ENCODE measurements at regions not wholly inside any gene's neighbourhood (a gene's known extent, or its start where the extent isn't known, plus 50 kb on each side); places are given as distances from the start of the nearest gene placed in this dataset.

DNA sequence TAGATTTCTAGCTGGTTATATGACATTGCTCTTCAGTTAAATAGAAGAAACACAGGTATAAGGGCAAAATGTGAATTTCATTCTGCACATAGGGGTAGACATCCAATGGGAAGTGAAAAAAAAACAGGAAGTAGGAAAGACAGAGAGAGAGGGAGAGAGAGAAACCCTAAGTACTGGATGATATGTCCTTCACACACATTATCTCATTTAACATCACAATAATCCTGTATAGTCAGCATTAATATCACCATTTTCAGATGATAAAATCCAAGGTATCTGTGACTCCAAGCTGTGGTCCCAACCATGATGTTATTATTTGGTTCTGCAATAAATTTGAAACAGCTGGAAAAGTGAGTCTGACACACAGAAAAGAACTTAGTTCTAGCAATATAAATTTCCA is 759.9 kb downstream of the SATB2 start:
- no peak for DNase-seq

GRCh38 chr2:198697218-198697617 is 760.5 kb downstream of the SATB2 start:
- DNase-seq = no peak

- no peak for DNase-seq
Observed at GRCh38 chr2:198695879-198696278, 761.9 kb downstream of the SATB2 start.

DNA sequence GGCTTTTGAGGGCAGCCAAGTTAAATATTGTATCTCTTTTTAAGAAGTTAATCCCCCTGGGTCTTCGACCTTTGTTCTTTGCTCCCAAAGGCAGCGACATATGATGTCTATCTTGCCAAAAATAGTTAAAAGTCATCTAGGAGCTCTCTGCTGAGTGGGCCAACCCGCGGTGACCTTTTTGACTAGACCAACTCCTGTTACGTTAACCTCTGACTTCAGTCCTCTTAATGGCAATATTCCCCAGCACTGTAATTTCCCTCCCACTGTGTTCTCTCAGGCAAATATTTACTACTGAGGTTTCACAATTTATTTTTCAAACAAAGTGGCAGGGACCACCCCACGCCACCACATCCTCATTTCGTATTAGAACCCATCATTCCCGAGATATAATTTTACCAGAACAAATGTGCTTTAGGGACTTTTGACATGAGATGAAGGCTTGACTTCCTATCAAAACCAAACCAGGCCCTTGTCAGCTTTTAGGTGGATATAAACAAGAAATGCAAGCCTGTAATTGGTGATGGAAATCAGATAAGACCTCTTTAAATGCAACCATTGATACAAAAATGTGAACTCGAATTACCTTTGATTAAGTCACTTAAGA is 764.7 kb downstream of the SATB2 start:
- DNase-seq = no peak

DNA sequence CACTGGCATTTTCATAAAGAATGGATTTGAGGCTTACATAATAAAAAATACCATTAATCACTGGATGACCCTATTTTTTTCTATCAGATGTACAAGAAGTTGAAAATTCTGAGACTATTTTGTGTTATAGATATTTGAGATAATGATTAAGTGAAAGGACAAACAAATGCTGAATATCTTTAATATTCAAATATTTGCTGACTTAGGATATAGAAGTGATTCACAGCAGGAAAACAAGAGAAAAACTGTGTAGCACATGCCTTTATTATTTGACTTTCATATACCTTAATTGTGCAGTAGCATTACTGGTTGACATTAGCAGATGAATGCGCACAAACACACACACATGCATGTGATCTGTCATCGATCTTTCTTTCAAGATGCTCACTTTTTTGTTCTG is 766.5 kb downstream of the SATB2 start:
- no peak for DNase-seq

DNA sequence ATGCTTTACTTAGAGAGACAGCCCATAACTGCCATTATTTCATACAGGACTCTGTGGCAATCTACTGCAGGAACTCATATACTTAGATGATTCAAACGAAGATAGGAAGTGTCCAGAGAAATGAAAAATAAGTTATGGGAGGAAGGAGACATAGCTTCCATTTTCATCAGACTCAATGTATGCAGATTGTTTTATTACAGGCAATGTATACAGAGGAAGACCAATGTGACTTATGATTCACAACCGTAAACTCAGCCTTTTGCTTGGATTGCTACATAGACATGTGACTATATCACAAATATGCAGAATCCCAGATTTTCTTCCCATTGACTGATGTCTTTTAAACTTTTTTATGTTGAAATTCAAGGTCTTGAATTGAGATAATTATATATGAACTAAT is 793.4 kb downstream of the SATB2 start:
- no peak for DNase-seq

- no peak for DNase-seq
Observed at GRCh38 chr2:198662905-198663304, 794.8 kb downstream of the SATB2 start.

DNA sequence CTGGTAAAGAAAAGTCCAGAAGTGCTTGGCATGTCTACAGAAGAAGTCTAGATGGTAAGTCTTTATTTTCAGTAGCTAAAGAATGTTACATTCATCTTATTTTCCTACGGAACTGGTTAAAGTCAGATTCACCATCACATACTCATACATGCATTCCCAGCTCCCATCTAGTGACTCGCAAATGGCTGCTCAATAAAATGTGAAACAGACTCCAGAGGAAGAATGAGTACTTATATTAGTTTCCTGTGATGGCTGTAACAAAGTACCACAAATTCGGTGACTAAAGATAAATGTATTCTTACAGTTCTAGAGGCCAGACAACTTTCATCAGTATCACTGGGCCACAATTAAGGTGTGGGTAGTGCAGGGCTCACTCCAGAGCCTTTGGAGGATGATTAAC is 797.2 kb downstream of the SATB2 start:
- DNase-seq = no peak

DNA sequence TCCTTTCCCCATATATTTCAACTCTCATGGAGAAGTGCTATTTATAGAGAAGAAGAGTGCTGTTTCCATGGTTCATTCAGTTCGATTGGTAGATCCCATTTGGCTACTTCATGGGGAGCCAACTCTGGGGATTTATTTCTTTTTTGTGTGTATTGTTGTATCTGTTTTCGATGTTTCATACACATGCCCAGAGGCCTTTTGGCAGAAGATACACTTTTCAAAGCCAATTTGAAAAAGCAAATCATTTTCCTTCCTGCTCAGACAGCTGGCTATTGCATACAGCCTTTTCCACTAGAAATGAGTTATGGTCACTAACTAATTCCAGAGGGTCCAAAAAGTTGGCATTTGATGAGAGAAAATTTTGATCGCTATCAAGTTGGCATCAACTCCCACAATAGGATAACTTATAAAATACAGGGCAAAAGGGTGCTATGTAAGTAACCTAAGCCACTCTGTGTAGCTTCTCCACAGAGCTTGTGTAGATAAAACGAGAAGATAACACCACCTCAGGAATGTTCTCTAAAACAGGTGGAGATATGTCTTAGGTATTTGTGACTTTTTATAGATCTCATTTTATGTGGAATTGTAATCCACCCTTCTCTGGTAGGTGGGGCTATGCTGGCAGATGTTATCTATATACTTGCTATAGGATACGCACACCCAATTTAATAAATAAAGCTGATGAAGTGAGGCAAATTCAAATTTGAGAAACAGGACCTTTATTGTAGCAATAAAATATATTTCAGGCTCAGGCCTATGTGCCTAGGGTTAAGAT is 798.5 kb downstream of the SATB2 start:
- DNase-seq = no peak

DNA sequence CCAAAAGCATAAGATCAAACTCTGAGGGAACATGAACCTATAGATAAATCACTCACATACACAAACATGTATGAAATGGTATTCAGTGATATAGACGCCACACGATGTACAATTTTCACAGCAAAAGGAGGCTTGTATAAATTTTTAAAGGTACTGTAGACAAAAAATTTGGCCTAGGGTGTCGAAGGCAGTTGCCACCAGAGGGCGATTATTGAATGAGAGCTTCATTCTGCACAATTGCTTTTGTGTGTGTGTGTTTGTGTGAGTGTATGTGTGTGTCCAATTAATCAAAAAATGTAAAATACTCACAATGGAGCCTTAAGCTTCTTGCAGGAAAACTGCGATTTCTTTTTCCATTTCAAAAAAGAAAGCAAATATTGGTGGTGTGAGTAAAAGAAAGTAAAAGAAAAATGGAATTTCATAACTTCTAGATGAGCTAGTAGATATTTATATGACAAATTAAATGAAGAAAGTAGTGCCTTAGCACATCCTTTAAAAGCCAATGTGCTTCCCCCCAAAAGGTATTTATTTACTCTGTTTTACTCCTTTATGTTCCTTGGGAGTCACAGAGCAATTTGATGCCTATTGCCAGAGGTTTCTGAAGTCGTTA is 800.1 kb downstream of the SATB2 start:
- no peak for DNase-seq

DNA sequence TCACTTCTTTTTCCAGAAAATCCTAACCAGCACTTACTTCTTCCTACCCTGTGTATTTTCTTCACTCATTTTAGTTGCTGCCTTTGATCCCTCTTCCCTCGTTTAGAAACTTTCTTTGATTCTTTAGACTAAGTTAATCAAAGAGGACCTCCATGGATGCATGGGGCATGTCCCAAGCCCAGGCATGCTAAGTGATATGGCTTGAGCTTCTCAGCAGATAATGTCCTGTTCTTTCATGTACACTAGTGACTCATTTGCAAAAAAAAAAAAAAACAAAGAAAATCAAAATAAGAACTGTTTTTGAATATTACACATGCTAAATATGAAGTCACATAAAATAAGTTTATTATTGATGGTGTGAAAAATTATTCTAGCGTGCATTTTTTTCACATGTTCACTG is 800.9 kb downstream of the SATB2 start:
- DNase-seq = no peak

DNA sequence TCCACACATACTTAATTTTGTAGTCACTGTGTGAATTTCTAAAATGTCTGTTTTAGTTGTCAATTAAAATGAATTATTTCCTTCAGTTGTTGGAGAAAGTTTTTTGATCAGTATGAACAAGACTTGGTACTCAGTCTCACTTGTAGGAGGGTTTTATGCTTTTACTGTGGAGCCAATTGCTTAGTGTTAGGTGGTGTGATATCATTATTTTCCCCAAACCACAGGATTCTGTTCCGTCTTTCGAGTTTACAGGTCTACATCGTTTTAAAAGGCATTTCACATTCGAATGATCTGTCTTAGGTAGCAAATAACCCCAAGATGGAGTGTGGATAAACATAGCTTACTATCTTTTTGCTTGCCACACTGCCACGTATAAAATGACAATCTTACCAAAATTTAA is 803.1 kb downstream of the SATB2 start:
- no peak for DNase-seq

GRCh38 chr2:198653311-198653710 is 804.4 kb downstream of the SATB2 start:
- no peak for DNase-seq

DNA sequence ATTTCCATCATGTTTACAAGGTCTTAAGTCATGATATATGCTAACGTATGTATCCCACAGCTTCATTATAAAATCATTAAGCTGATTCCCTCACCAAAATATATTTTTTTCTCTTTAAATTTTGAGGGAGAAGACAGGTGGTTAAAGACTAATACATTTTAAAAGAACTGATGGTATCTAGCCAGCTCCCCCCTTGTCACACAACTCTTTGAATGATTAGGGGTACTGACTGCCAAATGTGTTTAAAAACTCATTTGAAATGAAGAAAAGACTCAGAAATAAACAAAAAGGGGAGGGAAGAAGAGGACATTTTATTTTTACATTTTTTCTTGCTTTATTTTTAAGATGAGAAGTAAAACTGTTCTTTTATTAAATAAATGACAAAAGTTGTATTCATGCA is 805.3 kb downstream of the SATB2 start:
- DNase-seq = no peak

DNA sequence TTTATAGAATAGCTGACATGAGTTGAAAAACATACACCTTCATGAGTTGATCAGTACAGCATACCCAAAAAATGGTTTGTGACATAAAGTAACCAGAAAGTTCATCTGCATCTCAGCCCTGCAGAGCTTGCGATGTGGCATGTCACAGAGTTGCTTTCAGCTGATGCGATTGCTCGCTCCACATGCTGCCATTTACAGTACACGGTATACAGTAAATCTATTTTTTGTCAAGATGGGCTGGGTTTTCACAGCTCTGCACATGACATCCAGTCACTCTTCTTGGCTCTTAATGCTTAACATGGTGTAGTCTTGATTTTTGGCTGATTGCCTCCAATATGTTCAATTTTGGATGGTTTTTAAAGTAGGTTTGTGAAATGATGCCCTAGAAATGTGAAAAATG is 811.9 kb downstream of the SATB2 start:
- no peak for DNase-seq

- DNase-seq = no peak
Observed at GRCh38 chr2:198641161-198641560, 816.6 kb downstream of the SATB2 start.

DNA sequence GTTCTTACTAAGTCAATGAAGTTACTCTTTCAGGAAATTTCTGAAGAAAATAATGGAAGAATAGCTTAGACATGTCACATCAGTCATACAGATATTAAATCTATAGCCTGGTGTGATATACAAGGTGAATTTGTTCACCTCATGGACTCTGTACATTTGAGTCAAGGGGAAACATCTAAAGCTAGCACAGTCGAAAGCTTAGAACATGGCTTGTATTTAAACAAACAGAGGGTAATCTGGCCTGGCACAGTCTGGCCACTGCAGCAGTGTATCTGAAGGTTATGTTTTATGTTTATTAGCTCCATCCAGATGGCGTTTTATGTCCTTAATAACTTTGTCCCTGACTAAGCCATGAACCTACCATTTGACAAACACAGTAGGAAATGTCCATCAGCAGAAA is 817.3 kb downstream of the SATB2 start:
- DNase-seq = no peak

GRCh38 chr2:198639580-198639979 is 818.2 kb downstream of the SATB2 start:
- DNase-seq = no peak

DNA sequence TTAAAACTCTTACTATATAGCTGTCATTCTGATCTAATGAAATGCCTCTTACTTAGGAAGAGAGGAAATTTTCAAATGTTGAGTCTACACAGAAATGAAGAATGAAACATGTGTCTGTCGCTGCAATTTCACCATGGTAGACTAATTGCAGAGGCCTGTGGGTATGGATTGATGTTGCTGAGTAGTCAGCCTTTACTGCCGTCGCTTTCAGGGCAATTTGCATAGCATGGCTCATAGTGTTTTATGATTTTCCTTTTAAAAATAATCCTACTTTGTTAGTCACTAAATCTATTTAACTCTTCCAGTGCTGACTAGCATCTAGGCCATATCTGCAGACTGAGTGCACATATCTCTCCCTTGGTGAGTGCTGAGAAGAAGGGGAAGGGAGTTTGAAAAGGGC is 819.2 kb downstream of the SATB2 start:
- no peak for DNase-seq

- DNase-seq = no peak
Observed at GRCh38 chr2:198630384-198630783, 826.0 kb downstream of the PLCL1 start.

GRCh38 chr2:198628596-198628995 is 824.2 kb downstream of the PLCL1 start:
- no peak for DNase-seq

DNA sequence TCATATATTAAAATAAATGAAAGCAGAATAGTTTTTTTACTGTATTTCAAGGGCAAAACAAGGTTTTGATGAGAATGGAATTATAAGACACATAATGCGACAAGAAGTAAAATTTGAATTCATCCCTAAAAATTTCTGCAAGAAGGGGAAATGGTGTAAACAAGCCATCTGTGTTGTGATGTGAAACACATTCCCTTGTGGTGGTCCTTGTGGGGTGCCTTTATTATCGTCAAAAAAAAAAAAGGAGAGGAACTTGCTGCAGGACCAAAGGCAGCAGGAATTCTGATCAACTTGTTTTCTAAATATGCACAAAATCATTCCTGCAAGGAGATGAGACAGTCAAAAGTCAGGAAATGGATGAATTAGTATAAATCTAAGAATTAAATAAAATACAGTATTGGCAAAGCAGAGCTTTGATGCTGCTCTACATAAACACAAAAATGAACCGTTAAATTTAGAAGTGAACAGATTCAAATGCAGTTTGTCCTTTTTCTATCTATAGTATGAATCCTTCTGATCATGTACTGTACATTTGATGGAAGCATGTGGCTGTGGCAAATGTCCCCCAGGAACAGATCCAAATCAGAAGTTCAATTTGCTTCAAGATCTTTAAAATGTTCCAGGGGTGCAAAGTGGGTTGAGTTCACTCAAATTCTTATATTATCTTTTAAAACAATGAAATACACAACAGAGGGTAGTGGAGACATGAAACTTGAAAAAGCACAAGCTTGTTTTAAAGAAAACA is 818.8 kb downstream of the PLCL1 start:
- no peak for DNase-seq

GRCh38 chr2:198615972-198616371 is 811.6 kb downstream of the PLCL1 start:
- no peak for DNase-seq

GRCh38 chr2:198611201-198611600 is 806.8 kb downstream of the PLCL1 start:
- no peak for DNase-seq

Data from CD4-positive, alpha-beta T cell treated with Interleukin-12 subunit alpha and Interleukin-12 subunit beta, for 1 hour (primary cell).